ENCODE measurements at regions not wholly inside any gene's neighbourhood (a gene's known extent, or its start where the extent isn't known, plus 50 kb on each side); places are given as distances from the start of the nearest gene placed in this dataset.

DNA sequence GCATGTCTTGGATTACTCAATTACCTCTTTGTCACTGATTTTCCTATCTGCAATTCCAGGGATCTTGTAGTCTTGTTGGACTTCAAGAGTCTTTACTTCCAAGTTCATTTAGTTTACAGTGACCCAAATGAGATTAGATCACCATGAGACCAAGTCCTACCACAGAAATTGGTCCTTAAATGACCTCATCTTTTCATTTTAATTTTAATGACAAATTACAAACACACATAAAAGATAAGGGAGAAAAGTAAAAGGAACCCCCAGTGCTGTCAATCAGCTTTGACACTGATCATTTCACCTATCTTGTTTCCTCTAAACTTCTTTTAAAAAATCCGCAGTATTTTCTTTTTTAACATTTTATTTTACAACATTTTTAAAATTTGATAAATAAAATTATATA, 54.9 kb upstream of the FYN start:
- TF ChIP-seq, protein P1, sequence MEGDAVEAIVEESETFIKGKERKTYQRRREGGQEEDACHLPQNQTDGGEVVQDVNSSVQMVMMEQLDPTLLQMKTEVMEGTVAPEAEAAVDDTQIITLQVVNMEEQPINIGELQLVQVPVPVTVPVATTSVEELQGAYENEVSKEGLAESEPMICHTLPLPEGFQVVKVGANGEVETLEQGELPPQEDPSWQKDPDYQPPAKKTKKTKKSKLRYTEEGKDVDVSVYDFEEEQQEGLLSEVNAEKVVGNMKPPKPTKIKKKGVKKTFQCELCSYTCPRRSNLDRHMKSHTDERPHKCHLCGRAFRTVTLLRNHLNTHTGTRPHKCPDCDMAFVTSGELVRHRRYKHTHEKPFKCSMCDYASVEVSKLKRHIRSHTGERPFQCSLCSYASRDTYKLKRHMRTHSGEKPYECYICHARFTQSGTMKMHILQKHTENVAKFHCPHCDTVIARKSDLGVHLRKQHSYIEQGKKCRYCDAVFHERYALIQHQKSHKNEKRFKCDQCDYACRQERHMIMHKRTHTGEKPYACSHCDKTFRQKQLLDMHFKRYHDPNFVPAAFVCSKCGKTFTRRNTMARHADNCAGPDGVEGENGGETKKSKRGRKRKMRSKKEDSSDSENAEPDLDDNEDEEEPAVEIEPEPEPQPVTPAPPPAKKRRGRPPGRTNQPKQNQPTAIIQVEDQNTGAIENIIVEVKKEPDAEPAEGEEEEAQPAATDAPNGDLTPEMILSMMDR (IDR thresholded peaks at IDR 0.05; ENCODE audit: poor library complexity, severe bottlenecking): no peak
- TF ChIP-seq RAD21 (conservative IDR thresholded peaks at IDR 0.05): no peak
